ENCODE measurements at regions not wholly inside any gene's neighbourhood (a gene's known extent, or its start where the extent isn't known, plus 50 kb on each side); places are given as distances from the start of the nearest gene placed in this dataset.

DNA sequence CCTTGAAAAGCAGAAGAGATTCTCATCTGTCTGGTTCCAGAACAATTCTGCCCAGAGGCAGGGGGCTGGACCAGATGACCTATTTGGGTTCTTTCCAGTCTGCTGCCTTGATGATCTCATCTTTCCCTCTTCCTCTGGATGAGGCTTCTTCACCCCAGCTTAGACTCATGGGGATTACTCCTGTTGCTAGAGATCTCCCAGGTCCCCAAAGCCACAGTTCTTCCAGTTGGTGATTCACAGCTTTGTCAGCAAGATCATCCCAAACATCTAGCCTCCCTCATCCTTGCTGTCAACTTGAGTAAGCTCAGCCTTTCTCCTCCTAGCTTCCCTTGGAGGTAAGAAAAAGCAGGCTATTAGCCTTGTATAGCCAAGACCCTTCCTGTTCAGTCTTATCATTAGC, 64.2 kb upstream of the PJA1 start:
- no peak for DNase-seq (ENCODE audit: low read depth, low spot score)

DNA sequence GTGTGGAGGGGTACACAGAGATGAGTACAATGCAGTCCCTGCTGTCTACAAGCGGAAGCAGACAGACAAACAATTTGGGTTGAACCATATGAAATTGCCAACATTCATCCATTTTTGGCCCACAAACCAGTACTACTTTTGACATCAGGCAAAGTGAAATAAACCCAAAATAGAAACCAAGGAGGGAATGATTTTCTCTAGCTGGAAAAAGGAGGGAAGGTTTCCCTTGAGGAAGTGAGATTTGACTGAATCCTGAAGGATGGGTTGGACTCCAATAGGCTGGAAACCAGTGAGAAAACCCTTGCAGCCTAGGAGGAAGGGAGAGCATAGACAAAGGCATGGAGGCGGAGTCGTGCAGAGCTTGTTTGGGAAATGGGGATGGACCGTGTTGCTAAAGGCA, 63.5 kb upstream of the PJA1 start:
- no peak for DNase-seq (ENCODE audit: low read depth, low spot score)

- no peak for DNase-seq (ENCODE audit: low read depth, low spot score)
These were observed 61.4 kb upstream of the PJA1 start for GRCh38 chrX:69226459-69227158.

GRCh38 chrX:69222103-69223090, 57.1 kb upstream of the PJA1 start:
- peak; percentile 99 for DNase-seq (ENCODE audit: low read depth, low spot score)

DNA sequence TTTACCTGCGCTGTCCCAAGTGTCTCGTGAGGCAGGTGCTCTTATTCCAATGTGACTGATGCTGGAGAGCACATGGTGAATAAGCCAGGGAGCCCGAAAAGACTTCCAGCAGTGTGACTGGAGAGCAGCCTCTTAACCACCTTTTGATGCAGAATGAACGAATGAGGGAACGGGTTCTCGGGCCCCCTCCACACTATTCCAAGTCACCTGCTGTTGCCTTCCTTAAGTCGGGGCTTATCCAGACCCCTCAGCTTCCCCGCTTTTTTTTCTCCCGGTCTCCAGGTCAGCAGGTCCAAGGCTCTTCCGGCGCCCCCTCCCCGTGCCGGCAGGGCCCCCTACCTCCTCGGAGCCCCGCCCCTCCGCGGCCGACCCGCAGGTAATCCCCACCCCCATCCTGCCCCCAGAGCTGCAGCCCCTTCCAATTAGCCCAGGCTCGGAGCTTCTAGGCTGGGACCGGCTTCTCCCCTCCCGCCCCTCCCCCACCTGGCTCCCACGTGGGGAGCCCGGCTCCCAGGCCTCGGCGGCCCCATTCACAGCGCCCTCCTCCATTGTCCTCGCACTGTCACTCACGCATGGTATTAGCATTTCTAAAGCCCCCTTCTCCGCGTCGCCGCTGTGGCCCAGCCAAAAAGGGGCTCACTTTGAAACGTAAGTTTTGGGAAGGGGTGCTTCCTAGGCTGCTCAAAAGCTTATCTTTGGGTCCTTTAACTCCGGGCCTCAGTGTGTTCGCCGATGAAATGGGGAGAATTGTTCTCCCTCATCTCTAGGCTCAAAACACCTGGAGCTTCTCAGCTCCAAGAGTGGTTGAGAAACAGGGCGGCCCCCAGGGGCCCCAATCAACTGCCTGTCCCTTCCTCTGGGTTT, 56.2 kb upstream of the PJA1 start:
- DNase-seq (ENCODE audit: low read depth, low spot score), result peak; percentile 77

GRCh38 chrX:69218407-69218997, 53.2 kb upstream of the PJA1 start:
- DNase-seq (ENCODE audit: low read depth, low spot score), result no peak

DNA sequence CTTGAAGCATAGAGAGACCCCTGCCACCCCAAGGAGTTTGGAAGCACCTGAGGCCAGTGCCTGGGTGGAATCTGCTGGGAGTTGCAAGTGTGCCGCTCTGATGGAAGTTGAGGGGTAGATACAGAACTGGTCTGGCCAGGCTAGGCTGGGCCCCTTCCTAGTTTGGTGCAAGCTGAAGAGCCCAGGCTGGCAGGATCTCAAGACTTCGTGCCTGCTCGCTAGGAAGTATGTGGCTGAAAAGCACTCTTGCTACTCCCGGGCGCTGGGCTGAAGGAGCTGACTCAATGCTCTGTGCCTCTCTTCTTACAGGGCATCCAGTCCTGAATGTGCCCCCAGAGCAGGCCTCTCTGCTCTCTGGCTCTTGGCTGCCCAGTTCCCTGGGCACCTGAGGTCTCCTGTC, 51.7 kb upstream of the PJA1 start:
- no peak for DNase-seq (ENCODE audit: low read depth, low spot score)

GRCh38 chrX:69216446-69216845, 51.2 kb upstream of the PJA1 start:
- no peak for DNase-seq (ENCODE audit: low read depth, low spot score)

GRCh38 chrX:69215161-69215875, 50.1 kb upstream of the PJA1 start:
- no peak for DNase-seq (ENCODE audit: low read depth, low spot score)

Measured in ELF-1 (cell line).